Memory B cell (primary cell): ENCODE measurements at regions not wholly inside any gene's neighbourhood (a gene's known extent, or its start where the extent isn't known, plus 50 kb on each side); places are given as distances from the start of the nearest gene placed in this dataset.

ENCODE experiments used
- ATAC-seq: fragments of 150-1000 bp; cut with Tn5 transposase; 2 replicates; pipeline ENCODE4 v1.10.0; 2021; ENCODE audit warnings: low read depth, mild to moderate bottlenecking, moderate library complexity
- DNase-seq, 2 donors: peaks; one replicate each; pipeline ENCODE4 v3.0.0; 2022; ENCODE audit warnings: low spot score in 2 of 2
- H3K27ac Mint-ChIP-seq: one replicate; pipeline ENCODE4 v1.8.0; 2022; ENCODE audit warnings: mild to moderate bottlenecking, moderate library complexity, mixed read lengths
- H3K27me3 Mint-ChIP-seq: one replicate; pipeline ENCODE4 v1.8.0; 2022; ENCODE audit warnings: mixed read lengths
- H3K36me3 Mint-ChIP-seq: one replicate; pipeline ENCODE4 v1.8.0; 2022; ENCODE audit warnings: mild to moderate bottlenecking, mixed read lengths
- H3K4me1 Mint-ChIP-seq: one replicate; pipeline ENCODE4 v1.8.0; 2022; ENCODE audit warnings: mixed read lengths
- H3K4me3 Mint-ChIP-seq: one replicate; pipeline ENCODE4 v1.8.0; 2022; ENCODE audit warnings: mild to moderate bottlenecking, moderate library complexity, mixed read lengths
- H3K9me3 Mint-ChIP-seq: one replicate; pipeline ENCODE4 v1.8.0; 2022; ENCODE audit warnings: mixed read lengths

DNA sequence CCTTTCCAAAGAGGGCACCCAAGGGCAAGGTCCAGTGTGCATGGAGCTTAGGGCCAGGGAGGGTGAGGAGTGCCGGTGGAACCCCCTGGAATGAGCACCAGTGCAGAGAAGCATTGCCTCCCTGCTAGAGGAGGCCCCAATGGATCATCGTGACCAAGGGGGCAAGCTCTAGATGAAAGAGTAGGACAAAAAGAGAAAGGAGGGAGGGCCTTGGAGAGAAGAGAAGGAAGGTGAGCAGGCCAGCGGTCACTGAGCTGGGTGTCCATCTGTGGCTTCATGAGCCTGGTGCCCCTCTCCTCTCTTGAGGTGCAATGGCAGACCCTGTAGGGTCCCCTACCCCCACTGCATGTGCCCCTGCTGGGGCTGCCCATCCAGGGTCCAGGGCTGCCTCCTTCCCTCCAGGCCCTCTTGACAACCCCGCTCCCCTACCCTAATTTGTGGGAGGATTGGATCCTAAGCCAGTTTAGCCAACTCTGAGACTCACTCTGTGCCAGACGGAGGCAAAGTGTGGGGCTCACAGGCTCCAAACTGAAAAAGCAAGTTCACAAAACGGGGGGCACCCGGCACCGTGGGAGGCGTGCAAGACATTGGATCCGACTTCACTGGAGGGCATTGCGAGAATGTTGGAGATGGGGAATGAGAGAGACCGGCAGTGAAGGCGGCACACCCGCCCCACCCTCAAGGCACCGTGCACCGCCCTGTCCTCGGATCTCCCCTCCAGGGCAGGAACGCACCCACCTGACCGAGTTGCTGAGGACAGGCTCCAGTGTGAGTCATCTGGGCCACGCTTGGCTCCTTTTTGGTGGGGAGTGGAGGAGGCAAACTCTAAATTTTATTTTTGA is 207.5 kb downstream of the KIF26A start:
- peaks cover 18% of the 10 kb centered on the region for H3K27me3 Mint-ChIP-seq
- no peak overlapping the region for H3K27ac Mint-ChIP-seq
- DNase-seq (no peak), ATAC-seq (no peak)
- H3K9me3 Mint-ChIP-seq: peaks cover 5% of the 10 kb centered on the region
- peaks cover 4% of the 10 kb centered on the region for H3K4me1 Mint-ChIP-seq
- H3K36me3 Mint-ChIP-seq: peaks cover 2% of the 10 kb centered on the region
- no peak overlapping the region for H3K4me3 Mint-ChIP-seq

DNA sequence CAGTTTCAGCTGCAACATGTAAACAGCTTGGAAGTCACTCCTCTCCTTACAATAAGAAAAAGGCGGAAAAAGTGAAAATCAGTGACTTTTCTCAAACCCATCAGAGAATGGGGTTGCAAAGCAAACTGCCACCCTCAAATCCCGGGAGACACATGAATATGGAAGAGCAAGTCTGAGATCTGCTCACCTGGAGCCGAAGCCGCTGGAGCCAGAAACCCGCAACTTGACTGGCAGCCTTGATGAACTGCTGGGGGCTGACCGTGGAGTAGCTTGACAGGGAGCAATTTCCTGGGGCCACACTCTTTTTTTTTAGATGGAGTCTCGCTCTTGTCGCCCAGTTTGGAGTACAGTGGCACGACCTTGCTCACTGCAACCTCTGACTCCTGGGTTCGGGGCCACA is 208.2 kb downstream of the KIF26A start:
- Mint-ChIP-seq H3K4me1 (peaks cover 4% of the 10 kb centered on the region), H3K27me3 (peaks cover 18% of the 10 kb centered on the region), H3K9me3 (peaks cover 5% of the 10 kb centered on the region), H3K27ac (no peak overlapping the region), H3K36me3 (peaks cover 2% of the 10 kb centered on the region), H3K4me3 (no peak overlapping the region)
- no peak for ATAC-seq
- no peak for DNase-seq

DNA sequence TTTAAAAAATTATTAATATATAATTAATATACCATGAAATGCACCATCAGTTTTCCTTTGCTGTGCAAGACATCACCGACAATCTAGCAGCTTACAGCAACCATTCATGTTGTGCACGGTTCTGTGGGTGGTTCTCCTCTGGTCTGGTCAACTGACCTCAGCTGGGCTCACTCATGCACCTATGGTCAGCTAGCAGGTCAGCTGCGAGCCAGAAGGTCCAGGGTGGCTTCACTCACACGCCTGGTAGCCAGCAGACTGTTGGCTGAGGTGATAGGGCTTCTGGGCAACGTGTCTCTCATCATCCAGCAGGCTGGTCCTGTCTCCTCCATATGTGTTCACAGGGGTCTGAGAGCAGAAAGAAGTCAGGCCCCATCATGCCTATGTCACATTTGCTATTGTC is 210.4 kb downstream of the KIF26A start:
- ATAC-seq: no peak
- Mint-ChIP-seq H3K4me1 (peaks cover 2% of the 10 kb centered on the region), H3K27ac (no peak overlapping the region)

DNA sequence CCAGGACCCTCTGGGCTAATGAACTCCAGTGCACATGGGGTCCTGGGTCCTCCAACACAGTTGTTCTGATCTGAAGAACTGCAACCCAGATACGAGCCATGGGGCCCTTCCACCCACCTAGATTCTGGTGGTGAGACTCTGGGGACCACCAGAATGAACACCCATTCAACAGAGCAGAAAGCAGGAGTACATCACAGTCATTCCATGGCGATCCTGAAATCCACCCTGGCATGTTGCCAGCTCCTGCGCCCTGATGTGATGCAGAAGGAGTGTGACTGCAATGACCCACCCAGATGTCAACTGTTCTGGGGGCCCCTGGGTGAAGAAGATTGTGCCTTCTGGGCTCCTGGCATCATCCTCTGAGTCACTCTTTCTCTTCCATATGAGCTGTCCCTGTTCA is 211.6 kb downstream of the KIF26A start:
- no peaks in the 10 kb centered on the region for H3K36me3 Mint-ChIP-seq
- H3K27me3 Mint-ChIP-seq: peaks cover 21% of the 10 kb centered on the region
- H3K4me1 Mint-ChIP-seq: no peaks in the 10 kb centered on the region
- H3K4me3 Mint-ChIP-seq: no peak overlapping the region
- H3K9me3 Mint-ChIP-seq: peaks cover 3% of the 10 kb centered on the region
- DNase-seq (no peak), ATAC-seq (no peak)
- H3K27ac Mint-ChIP-seq: no peak overlapping the region

More for the DNA sequence above, 210.4 kb downstream of the KIF26A start:
- Mint-ChIP-seq H3K4me3 (no peak overlapping the region), H3K27me3 (peaks cover 21% of the 10 kb centered on the region), H3K9me3 (peaks cover 3% of the 10 kb centered on the region), H3K36me3 (no peaks in the 10 kb centered on the region)
- no peak for DNase-seq

DNA sequence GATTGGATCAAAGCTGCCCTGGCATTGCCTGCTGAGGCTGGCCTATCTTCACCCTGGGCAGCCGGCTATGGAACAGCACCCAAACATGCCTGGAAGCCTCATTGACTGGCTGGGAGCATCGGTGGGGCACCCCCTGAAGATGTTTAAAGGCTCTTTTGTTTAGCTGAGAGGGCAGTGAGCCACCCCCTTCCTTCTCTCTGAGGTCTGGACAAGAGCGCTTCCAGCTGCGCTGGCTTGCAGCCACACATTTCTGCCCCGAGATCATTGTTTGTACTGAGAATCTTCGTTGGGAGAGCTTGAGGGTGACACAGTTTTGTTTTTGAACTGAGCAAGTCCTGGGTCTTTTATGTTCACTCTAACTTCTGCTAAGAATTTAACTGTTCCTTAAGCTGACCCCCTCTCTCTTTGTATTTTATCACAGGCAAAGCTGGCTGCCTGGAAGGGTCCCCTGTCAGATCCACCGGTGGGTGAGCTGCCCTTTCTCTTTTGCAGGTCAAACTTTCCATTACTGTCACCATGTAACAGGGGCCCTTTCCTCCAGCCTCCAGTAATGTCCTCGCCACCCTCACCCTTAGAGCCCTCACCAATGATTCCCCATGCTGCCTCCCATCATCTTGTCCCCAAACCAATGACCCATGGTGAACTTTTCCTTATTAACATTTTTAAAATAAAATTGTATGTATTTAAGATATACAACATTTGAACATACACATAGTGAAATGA is 212.2 kb downstream of the KIF26A start:
- no peak overlapping the region for H3K4me3 Mint-ChIP-seq
- ATAC-seq (no peak), DNase-seq (no peak)
- H3K36me3 Mint-ChIP-seq: no peaks in the 10 kb centered on the region
- H3K9me3 Mint-ChIP-seq: peaks cover 3% of the 10 kb centered on the region
- H3K4me1 Mint-ChIP-seq: no peaks in the 10 kb centered on the region
- no peak overlapping the region for H3K27ac Mint-ChIP-seq
- H3K27me3 Mint-ChIP-seq: peaks cover 14% of the 10 kb centered on the region

DNA sequence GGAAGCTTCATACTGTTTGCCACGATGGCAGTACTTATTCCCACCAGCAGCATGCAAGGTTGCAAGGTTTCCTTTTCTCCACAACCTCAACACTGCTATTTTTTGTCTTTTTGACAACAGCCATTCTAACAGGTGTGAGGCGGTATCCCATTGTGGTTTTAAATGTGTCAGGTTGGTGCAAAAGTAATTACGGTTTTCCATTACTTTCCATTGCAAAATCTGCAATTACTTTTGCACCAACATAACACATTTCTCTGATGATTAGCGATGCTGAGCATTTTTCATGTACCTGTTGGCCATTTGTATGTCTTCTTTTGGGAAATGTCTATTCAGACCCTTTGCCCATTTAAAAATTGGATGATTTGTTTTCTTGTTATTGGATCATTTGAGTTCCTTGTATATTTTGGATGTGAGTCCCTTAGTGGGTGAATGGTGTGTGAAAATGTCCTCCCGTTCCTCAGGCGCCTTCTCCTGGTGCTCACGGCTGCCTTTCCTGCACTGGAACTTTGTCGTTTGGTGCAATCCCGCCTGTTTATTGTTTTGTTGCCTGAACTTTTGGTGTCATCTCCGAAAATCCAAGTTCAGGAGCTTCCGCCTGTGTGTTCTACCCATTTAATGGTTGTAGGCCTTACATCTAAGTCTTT is 213.6 kb downstream of the KIF26A start:
- DNase-seq (no peak), ATAC-seq (no peak)
- H3K9me3 Mint-ChIP-seq: peaks cover 3% of the 10 kb centered on the region
- no peak overlapping the region for H3K27ac Mint-ChIP-seq
- H3K36me3 Mint-ChIP-seq: no peaks in the 10 kb centered on the region
- peaks cover 10% of the 10 kb centered on the region for H3K27me3 Mint-ChIP-seq
- H3K4me1 Mint-ChIP-seq: no peaks in the 10 kb centered on the region
- no peak overlapping the region for H3K4me3 Mint-ChIP-seq

DNA sequence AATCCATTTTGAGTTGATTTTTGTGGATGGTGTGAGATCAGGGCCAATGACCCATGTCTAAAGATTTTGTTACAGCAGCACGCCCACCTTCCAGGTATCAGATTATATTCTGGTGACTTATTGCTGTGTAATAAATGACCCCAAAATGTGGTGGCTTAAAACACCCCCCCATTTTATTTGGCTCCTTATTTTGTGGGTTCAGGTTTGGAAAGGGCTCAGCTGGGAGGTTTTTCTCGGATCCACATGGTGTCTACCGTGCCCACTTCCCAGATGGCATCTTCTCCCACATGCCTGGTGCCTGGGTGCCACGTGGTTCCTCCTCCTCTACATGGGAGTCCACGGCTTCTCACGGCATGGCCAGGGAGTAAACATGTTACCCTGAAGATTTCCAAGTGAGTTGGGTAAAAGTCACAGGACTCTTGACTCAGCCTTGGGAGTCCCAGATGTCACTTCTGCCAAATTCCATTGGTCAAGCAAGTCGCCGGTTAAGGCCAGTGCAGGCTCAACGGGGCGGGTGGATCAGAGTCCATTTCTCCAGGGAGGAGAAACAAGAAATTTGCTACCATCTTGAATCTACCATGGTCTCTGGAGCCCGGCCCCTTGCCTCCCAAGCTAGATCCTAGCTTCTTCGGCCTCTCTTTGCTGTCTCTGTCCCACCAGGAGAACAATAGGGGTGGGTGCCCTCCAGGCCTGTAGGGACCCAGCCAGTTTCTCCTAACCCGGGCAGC is 214.3 kb downstream of the KIF26A start:
- no peak overlapping the region for H3K27ac Mint-ChIP-seq
- ATAC-seq: no peak
- no peaks in the 10 kb centered on the region for H3K4me1 Mint-ChIP-seq
- no peak for DNase-seq
- H3K9me3 Mint-ChIP-seq: peaks cover 3% of the 10 kb centered on the region
- peaks cover 12% of the 10 kb centered on the region for H3K27me3 Mint-ChIP-seq
- H3K4me3 Mint-ChIP-seq: no peak overlapping the region
- no peaks in the 10 kb centered on the region for H3K36me3 Mint-ChIP-seq

DNA sequence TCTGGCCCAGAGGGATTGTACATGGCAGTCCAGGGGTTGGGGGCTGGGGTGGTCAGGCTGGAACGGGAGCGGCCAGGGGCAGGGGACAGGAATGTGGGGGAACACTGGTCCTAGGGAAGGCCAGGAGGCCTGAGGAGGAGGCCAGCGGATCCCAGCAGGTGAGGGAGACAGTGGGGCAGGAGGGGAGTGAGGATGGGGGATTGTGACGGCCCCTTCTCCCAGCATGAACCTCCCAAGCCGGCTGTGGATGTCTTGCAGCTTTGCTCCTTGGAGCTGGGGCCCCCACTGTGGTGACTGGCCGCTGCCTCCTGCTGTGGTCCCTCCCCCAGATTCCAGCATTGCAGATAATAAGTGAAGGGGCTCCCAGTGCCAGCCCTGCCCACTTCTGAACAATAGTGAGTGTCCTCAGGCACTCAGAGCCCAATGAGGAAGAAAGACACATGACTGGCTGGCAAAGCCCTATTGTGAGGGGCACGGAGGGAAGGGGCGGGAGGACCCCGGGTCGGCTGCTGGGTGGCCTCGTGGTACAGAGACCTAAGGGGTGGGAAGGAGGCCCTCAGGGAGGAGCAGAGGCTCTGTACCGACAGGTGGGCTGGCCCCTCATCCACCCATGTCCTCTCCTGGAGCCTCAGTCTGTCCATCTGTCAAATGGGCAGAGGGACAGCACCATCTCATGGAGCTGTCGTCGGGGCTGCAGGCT is 215.0 kb downstream of the KIF26A start:
- peaks cover 1% of the 10 kb centered on the region for H3K9me3 Mint-ChIP-seq

DNA sequence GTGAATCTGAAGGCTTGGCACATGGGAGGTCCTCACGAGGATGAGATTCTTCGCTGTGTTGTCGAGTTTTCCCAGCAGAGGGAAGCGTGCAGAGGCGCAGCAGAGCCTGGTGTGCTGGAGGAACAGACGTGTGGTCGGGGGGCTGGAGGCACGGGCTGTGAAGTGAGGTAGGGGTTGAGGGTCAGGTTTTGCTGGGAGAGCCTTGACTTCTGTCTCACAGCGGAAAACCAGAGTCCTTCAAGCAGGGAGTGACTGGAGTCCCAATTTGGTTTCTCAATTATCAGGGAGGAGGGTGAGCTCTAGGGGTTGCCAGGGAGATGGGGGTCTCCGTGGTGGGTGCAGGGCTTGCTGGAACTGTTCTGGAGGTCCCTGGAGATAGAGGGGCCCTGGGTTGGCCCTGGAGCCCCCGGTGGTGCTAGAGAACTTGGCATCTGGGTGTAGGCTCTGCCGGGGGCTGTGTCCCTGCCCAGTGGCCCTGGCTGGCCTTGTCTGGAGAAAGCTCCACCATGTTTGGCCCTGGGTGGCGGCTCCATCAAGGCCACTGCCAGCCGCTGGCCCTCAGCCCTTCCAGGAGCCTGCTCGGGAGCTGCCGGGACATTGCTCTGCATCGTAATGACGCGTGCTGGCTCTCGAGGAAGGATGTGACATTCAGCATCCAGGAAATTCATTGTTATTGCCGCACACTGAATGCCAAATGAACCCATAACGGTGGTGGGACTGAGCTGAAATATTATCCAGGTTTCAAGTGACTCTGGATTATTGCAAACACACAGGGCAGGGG is 215.7 kb downstream of the KIF26A start:
- ATAC-seq (no peak), DNase-seq (no peak)
- H3K9me3 Mint-ChIP-seq: no peaks in the 10 kb centered on the region
- no peak overlapping the region for H3K4me3 Mint-ChIP-seq
- no peaks in the 10 kb centered on the region for H3K36me3 Mint-ChIP-seq
- no peak overlapping the region for H3K27ac Mint-ChIP-seq
- H3K27me3 Mint-ChIP-seq: peaks cover 12% of the 10 kb centered on the region
- no peaks in the 10 kb centered on the region for H3K4me1 Mint-ChIP-seq

More for the DNA sequence above, 215.0 kb downstream of the KIF26A start:
- Mint-ChIP-seq H3K4me1 (no peaks in the 10 kb centered on the region), H3K36me3 (no peaks in the 10 kb centered on the region), H3K27me3 (peaks cover 12% of the 10 kb centered on the region), H3K27ac (no peak overlapping the region), H3K4me3 (no peak overlapping the region)
- ATAC-seq (no peak), DNase-seq (no peak)

DNA sequence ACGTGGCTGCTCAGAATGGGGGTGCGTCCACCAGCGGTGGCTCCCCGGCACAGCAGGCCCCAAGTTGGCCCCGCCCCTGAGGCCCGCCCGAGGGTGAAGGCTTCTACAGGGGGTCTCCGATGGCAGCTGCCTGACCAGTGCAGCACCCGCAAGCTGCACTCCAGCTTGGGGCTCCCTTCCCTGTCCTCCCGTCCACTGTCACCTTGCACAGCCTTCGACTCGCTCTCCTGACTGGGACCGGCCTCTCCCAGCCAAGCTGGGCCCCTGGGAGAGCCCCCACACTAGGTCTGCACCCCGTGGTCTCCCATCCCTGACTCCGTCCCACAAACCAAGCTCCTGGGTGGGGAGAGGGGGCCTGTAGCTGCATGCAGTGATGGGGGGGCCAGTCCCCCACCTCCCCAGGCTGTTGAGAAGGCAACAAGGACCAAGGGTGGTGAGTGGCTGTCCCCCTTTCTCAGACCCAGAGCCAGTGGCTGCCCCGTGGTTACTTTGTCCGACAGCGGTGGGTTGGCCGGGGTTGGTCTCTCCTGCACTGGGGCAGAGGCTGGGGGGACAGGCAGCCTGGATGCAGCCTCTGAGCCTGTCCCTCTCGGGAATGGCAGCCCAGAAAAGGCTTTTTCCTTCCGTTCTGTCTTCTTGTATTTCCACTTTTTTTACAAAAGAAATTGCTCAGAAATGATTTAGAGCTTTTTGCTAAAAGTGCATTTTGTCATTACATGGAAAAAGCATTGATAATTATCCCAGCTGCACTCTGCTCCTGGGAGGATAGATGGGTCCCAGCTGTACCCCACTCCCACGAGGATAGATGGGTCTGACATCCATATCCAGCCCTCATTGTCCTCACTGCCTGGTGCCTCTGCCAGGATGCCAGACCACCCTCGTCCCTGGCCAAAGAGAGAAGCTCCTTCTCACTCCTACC is 217.0 kb downstream of the KIF26A start:
- Mint-ChIP-seq H3K27me3 (peaks cover 12% of the 10 kb centered on the region), H3K9me3 (no peaks in the 10 kb centered on the region), H3K4me1 (no peaks in the 10 kb centered on the region), H3K27ac (no peak overlapping the region), H3K4me3 (no peak overlapping the region), H3K36me3 (no peaks in the 10 kb centered on the region)
- no peak for DNase-seq
- ATAC-seq: no peak

DNA sequence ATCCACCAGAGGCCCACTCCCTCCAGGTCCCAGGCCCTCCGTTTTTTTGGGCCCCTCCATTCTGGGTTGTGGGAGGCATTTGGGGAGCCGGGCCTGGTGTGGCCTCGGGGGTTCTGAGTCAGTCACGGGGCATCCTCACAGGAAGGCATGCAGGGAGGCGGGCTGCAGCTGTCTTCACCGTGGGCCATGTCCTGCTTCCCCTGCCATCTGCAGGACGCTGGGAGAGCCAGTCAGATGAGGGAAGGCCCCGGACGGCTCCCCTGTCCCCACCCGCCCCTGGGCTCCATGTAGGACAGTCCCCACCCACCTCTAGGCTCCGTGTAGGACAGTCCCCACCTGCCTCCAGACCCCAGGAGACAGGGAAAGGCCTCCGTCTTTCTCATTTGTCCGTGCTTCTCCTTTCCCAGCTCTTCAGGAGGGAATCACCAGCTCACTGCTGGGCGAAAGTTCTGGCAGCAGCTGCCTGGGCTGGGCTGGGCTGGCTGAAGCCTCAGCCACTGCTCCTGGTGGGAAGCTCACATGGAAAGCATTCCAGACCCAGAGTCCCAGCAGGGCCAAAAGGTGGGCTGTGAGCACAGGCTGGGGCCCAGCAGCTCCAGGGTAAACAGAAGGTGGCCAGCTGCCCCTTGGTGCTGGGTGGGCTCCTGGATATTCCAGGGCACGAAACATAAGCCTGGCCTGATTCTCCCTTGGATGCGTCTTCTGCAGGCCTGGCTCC is 217.8 kb downstream of the KIF26A start:
- no peaks in the 10 kb centered on the region for H3K9me3 Mint-ChIP-seq
- DNase-seq (no peak), ATAC-seq (no peak)
- H3K4me3 Mint-ChIP-seq: no peak overlapping the region
- H3K27me3 Mint-ChIP-seq: peaks cover 12% of the 10 kb centered on the region
- no peak overlapping the region for H3K27ac Mint-ChIP-seq
- no peaks in the 10 kb centered on the region for H3K36me3 Mint-ChIP-seq
- H3K4me1 Mint-ChIP-seq: no peaks in the 10 kb centered on the region
